HL-60 (cell line): ENCODE measurements at regions not wholly inside any gene's neighbourhood (a gene's known extent, or its start where the extent isn't known, plus 50 kb on each side); places are given as distances from the start of the nearest gene placed in this dataset.

Experiments used
- DNase-seq, 2 experiments: peaks; one replicate each; pipeline ENCODE4 v3.0.0-alpha.2; 2010 to 2020; ENCODE audit warnings: low read depth in 1 of 2, low spot score in 1 of 2
- H3K27ac ChIP-seq: fragments of 250-450 bp; sonication (Bioruptor Pico); replicated peaks from 2 replicates; pipeline ENCODE4 v1.5.1; 2020; ENCODE audit warnings: mild to moderate bottlenecking, moderate library complexity
- H3K27me3 ChIP-seq: fragments of 250-450 bp; sonication (Bioruptor Pico); 2 replicates; pipeline ENCODE4 v1.5.1; 2021; ENCODE audit warnings: mild to moderate bottlenecking, moderate library complexity; ENCODE audit not compliant: insufficient read depth, poor library complexity, severe bottlenecking
- H3K4me3 ChIP-seq: replicated peaks from 2 replicates; pipeline ENCODE4 v1.5.1; 2011; ENCODE audit warnings: mild to moderate bottlenecking, control low read depth, low read length; ENCODE audit not compliant: insufficient read depth
- CTCF ChIP-seq: IDR thresholded peaks from one replicate; pipeline ENCODE4 v1.5.1; 2011; ENCODE audit warnings: low read length, control low read depth, inconsistent platforms; ENCODE audit not compliant: insufficient read depth
- GABPA ChIP-seq: IDR thresholded peaks from 2 replicates; pipeline ENCODE4 v1.6.1; 2012; ENCODE audit warnings: low read depth
- POLR2AphosphoS5 ChIP-seq: IDR thresholded peaks from 2 replicates; pipeline ENCODE4 v1.6.1; 2012; ENCODE audit warnings: low read depth
- REST ChIP-seq: IDR thresholded peaks from 2 replicates; pipeline ENCODE4 v1.6.1; 2012; ENCODE audit warnings: low read depth; ENCODE audit not compliant: insufficient replicate concordance
- SPI1 ChIP-seq: IDR thresholded peaks from 2 replicates; pipeline ENCODE4 v1.6.1; 2012; ENCODE audit warnings: low read depth, mild to moderate bottlenecking, borderline replicate concordance

DNA sequence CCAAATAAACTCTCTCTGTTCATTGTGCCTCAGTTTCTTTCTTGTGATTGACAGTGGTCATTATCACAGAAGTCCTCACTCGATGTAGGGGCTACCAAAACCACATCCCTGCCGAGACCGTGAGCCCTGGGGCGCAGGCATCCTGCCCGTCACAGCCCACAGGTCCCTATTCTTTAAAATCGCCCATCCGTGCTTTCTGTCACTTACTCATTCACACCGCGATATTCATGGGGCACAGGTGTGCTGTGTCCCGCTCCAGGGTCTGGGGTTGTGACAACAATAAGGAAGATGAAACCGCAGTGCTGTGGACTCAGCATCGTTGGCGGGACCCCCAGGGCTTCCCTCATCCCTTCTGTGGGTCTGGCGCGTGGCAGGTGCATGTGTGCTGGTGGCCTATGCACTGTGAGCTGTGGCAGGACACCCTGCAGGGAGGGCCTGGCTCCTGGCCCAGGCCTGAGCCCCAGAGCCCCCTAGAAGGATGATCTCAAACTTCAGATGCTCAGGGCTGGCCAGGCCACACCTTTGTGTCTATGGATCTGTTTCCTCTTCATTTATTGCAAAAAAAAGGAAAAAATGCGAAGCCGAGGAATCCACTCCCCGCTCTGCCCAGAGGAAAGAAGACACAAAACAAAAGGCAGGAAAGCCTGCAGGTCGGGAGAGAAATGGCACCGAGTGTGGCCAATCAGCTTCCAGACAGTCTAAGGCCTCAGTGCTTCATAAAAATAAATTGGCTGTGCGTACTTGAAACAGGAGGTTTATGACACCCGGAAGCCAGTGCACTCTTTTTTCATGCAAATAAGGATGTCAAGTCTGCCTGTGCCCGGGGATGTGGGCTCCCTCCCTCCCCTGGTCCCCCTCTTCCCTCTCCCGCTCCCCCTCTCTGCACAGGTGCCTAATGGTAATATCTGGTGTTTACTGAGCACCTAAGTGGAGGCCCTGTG, 109.5 kb upstream of the ADRA2C start:
- peaks cover 8% of the 10 kb centered on the region for H3K27me3 ChIP-seq
- TF ChIP-seq SPI1: no peak
- H3K4me3 ChIP-seq: no peak overlapping the region
- no peak overlapping the region for H3K27ac ChIP-seq
- DNase-seq: no peak

DNA sequence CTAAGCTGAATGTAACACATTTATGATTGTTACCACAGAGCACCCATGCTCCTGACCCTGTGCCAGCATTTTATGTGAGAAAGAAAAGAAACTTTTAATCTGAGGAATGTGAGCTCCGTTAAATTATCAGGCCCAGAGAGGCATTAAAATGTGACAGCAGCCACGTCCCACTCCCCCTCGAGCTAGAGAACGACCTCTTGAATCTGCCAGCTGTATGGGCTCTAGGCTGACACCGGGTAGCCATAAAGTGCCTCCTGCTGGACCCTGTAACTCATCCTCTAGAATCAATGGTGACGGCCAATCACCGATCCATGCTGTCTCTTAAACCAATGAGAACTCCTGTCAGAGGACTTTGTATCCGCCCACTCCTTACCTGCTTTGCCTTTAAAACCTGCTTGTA, 110.2 kb upstream of the ADRA2C start:
- TF ChIP-seq CTCF: no peak
- no peak for TF ChIP-seq POLR2AphosphoS5
- TF ChIP-seq REST: no peak
- TF ChIP-seq SPI1: no peak
- TF ChIP-seq GABPA: no peak
- H3K4me3 ChIP-seq: no peak overlapping the region
- H3K27me3 ChIP-seq: peaks cover 8% of the 10 kb centered on the region
- H3K27ac ChIP-seq: no peak overlapping the region
- no peak for DNase-seq

GRCh38 chr4:3655485-3655884, 110.7 kb upstream of the ADRA2C start:
- no peak for DNase-seq
- H3K4me3 ChIP-seq: no peak overlapping the region
- TF ChIP-seq GABPA (no peak), SPI1 (no peak), CTCF (no peak), REST (no peak), POLR2AphosphoS5 (no peak)
- no peak overlapping the region for H3K27ac ChIP-seq
- H3K27me3 ChIP-seq: peaks cover 8% of the 10 kb centered on the region

DNA sequence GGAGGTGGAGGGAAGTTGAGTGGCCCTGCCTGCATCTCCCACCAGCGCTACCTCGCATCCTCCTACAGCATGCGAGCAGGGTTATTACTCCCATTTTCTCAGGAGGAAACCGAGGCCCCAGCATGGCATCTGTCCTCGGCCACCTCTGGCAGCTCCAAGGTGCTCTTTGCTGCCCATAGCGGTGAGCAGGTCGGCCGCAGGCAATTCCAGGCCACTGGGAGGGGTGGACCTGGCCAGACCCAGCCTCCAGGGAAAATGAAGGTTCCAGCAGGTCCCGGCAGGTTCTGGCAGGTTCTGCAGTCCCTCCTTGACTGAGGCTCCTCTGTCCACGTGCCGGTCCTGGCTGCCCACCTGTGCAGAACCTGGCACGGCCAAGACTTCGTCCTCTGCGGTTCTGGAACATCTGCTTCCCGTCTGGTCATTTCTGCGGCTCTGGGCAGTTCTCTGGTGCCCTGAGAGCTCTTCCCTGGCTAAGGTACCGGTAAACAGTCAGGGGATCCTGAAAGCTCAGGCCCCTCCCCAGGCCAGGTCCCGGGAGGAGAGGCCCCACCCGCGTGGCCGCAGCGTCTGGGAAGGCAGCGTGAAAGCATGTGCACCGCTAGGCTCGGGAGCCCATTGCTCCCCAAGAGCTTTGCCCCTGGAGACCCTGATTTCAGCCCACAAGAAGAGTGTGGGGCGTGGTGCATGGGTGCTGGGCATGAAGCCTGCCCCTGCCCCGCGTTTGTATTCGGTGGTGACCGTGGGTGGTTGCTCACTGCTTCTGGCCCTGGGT, 112.0 kb upstream of the ADRA2C start:
- Histone ChIP-seq H3K27ac (no peak overlapping the region), H3K27me3 (peaks cover 8% of the 10 kb centered on the region), H3K4me3 (no peak overlapping the region)
- DNase-seq: no peak
- TF ChIP-seq SPI1 (no peak), POLR2AphosphoS5 (no peak), GABPA (no peak), REST (no peak), CTCF (no peak)
